ENCODE measurements at regions not wholly inside any gene's neighbourhood (a gene's known extent, or its start where the extent isn't known, plus 50 kb on each side); places are given as distances from the start of the nearest gene placed in this dataset.

- no peak for DNase-seq
Observed at GRCh38 chr12:72082986-72083820, 144.6 kb downstream of the TPH2 start.

- no peak for DNase-seq
Observed at GRCh38 chr12:72084061-72084460, 145.4 kb downstream of the TPH2 start.

DNA sequence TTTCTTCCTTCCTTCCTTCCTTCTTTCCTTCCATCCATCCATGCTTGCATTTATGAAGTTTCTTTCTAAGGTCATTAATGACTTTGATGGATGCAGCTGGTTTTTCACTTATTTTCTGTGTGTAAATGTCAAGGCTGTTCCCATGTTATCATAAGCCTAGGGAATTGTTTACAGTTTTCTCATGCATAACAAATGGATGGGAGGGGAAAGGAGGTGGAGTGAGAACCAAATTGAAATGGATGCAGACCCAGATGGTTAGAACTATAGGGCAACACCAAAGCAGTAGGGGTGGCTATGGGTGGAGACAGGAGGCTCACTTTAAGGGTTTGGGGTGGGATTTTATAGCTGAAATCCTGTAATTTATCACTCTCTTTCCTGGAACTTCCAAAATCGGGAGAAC, 146.2 kb downstream of the TPH2 start:
- no peak for DNase-seq

GRCh38 chr12:72089678-72090077, 151.0 kb downstream of the TPH2 start:
- DNase-seq: no peak

DNA sequence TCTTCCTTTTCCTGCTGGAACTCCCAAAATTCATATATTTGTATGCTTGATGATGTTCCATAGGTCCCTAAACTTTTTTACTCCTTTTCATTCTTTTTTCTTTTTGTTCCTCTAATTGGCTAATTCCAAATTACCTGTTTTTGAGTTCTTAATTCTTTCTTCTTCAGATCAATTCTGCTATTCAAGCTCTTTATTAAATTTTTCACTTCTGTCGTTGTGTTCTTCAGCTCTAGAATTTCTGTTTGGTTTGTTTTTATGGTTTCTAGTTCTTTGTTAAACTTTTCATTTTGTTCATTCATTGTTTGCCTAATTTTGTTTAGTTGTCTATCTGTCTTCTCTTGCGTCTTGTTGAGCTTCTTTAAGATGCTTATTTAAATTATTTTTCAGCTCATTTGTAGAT, 154.8 kb downstream of the TPH2 start:
- no peak for DNase-seq

DNA sequence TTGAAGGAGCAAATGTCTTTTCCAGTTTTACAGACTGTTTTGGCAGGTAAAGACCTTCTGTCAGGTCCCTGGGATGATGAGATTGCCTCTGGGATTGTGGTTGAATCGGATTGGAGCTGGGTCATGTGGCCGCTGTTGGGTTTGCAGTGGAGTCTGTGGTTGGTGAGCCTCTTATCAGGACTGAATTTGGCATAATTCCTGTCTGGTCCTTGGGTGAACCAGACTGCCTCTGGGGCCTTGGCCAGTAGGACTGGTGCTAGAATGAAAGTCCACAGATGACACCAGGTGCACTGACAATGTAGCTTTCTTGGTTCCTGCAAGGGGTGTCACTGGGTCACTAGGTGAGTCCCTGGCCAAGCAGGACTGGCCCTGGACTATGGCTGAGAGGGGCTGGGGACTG, 155.3 kb downstream of the TPH2 start:
- no peak for DNase-seq

DNA sequence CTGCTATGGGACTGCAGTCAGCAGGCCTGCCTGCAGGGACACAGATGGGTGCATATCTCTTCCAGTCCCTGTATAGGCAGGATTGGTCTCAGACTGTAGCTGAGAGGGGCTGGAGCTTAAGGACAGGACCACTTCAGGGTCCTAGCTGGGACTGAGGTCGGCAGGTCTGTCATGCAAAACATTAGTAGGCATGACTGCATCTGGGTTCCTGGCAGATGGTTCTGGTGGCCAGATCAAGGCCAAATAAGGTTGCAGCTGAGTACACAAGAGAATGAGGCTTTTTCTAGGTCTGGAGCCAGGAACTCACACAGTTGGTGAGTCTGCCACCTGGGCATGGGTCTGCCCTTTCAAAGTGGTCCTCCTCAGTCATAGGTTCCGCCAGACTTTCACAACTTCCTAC, 155.8 kb downstream of the TPH2 start:
- DNase-seq: no peak

GRCh38 chr12:72095025-72095424, 156.4 kb downstream of the TPH2 start:
- DNase-seq: no peak

- no peak for DNase-seq
Observed at GRCh38 chr12:72098622-72099021, 160.0 kb downstream of the TPH2 start.

GRCh38 chr12:72100854-72101253, 162.2 kb downstream of the TPH2 start:
- DNase-seq: no peak

- DNase-seq: no peak
Observed at GRCh38 chr12:72102150-72102549, 163.5 kb downstream of the TPH2 start.

DNA sequence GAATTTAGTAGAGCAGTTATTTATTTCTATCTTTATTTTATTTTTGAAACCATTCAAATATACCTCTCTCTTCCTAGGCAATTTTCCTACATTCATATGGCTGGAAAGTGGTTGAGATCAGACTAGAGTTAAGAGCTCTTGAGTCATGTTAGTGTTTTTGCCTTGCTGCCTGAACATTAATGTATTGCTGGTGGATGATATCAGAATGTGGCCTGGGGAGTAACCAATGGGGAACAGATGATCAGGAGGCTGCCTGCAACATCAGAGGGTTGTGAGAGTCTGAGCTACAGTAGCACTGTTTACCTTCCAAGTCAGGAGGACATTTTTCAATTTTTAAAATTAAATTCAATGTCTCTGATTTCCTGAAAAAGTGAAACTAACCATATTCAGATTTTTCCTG, 166.3 kb upstream of the TRHDE start:
- no peak for DNase-seq

DNA sequence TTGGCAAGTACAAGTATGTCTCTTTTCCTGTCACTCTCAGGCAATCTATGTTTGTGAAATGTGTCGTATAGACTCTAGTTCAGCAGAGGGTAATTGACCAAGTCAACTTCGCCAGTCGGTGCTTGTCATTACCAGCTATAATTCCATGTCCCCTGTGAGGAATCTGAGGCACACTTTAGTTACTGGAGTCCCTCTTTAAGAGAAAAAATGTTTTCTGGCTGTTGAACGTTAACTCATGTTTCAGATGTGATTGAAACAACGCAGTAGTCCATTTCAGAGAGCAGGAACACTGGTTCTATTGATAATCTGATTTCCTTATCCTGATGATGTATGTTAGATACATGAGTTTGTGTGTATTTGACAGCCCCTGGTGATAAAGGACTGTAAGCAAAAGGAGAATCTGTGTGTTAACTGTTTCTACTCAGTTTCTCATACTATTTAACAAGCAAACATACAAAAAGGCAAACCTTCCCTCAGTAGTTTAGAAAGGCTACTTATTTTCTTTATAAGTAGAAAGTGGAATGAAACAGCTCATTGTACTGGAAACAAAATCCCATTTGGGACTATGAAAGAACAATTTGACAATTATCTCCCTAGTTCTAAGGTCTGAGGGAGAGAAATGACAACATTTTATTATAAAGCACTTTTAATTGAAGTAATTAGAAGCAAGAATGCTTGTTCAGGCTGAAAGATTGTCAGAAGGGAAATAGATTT, 161.1 kb upstream of the TRHDE start:
- no peak for DNase-seq

GRCh38 chr12:72111706-72112105, 160.5 kb upstream of the TRHDE start:
- DNase-seq: no peak

GRCh38 chr12:72133497-72134055, 138.6 kb upstream of the TRHDE start:
- DNase-seq: no peak

DNA sequence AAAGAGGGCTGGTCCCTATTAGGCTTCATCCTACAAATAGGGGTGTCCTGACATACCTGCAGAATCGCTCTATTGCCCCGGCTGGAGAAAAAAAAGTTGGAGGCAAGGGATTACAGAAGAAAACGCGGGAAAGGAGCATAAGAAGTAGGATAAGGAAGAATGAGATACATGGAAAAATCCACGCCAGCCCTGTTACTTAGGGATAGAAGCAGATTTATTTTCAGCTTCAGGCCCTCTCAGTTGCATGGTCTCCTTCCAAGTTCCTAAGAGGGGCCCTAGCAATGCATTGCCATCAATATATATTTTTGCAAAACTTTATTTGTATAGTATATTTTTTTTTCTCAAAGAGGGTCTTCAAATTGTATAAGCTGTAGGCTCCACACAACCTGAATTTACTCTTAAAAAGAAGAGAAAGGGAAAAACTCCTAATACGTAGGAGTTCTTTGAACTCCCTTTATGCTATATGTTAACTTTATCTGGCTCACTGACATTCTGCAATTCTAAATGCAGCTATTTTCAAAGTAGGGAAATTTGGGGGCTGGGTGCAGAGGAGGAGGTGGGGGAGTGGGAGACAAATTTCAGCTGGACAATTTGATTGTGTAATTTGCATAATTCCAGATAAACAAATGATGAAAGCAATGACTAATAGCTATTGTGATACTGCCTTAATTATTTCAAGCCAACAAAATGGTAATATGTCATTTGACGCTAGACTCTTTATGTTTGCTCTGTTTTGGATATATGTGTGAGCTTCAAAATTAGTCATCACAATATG, 137.7 kb upstream of the TRHDE start:
- DNase-seq: no peak

DNA sequence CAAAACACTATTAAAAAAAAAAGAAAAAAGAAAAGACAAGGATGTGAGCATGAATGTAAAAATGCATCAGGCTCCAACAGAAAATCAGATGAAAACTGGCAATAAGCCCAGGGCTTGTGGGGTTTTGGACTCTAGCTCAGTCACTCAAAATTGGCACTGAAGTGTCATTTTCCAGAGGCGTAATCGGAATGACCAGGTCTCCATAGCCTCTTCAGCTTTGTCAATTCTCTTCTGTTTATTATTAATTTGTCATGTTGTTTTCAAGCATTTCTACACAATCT, 137.2 kb upstream of the TRHDE start:
- DNase-seq: no peak

- no peak for DNase-seq
Observed at GRCh38 chr12:72136792-72137191, 135.4 kb upstream of the TRHDE start.

- DNase-seq: no peak
Observed at GRCh38 chr12:72139411-72139810, 132.8 kb upstream of the TRHDE start.

DNA sequence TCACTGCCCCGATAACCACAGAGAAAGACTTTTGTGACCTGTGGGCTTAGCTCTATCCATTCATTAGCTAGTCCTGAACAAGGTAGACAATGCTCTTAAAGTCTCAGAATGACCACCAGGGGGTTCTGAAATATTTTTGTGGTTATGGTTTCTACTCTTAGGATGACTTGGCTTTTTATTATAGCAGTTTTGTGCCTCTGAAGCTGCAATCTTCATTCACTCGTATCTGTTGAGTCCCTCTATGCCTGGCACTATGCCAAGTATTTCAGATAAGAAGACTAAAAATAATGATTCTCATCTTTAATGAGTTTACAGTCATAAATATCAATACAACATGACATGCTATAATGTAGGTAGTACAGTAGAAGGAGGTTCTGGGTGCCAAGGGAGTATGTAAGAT, 130.8 kb upstream of the TRHDE start:
- peak; percentile 31 for DNase-seq

DNA sequence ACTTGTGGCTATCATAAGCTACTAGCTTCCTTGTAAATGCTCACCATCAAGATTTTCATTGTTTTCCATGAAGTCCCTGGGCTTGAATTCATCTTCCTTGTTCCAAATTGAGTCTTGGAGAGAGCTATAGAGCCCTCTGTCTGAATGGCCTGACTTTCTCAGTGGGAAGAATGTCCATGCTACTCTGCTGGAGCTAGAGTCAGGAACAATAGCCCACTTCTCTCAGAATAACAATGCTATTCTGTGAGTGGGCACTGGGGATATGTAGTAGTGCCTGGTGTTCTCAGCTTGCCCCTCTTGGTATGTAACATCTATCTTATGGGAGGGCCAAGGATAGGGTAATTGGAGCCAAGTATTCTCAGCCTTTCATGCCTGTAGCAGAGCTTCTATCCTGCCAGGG, 127.6 kb upstream of the TRHDE start:
- no peak for DNase-seq

- no peak for DNase-seq
Observed at GRCh38 chr12:72146495-72146894, 125.7 kb upstream of the TRHDE start.

DNA sequence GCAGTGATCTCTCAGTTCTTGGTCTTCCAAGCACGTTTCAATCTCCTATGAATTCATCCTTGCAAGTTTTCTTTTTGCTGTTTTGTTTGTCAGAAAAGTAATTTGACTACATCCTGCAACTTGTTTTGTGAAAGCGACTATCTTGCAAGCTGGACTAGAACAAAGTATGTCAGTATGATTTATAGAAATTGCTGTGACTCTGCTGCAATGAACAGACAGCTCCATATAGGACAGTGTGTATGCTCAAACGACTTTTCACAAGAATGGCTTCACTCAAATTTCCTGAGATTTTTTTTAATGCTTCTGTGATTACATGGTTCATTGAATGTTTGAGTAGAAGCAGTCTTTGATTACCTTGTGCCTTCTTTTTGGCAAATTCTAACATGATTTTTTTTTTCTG, 123.5 kb upstream of the TRHDE start:
- DNase-seq: no peak

GRCh38 chr12:72162875-72163274, 109.3 kb upstream of the TRHDE start:
- no peak for DNase-seq

Measured in hematopoietic multipotent progenitor cell treated with erythropoietin and hydrocortisone succinate and interleukin-3 and kit ligand, for 8 days (in vitro differentiated cells).